ENCODE measurements at regions not wholly inside any gene's neighbourhood (a gene's known extent, or its start where the extent isn't known, plus 50 kb on each side); places are given as distances from the start of the nearest gene placed in this dataset.

DNA sequence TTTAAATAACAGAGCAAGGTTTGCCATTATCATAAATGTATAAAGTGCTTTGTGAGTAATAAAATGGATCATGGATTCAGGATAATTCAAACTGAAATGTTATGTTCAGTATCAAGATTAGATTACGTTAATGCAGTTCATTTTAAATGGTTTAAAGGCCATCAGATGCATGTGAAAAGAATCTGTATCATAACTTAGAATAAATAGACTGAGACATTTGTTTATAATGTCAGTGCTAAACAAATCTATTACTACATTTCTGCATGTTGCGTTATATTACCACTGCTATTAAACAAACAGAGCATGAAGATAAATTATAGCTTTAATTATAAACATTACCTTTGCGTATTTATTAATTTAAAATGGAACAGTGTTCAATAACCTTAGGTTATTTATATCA lies 160.2 kb downstream of the TOX3 start:
- Histone ChIP-seq H3K4me1 (ENCODE audit: control insufficient read depth, insufficient read depth, low read length) (peaks cover 2% of the 10 kb centered on the region), H3K27me3 (ENCODE audit: control insufficient read depth in 1 of 2, insufficient read depth in 2 of 2, low read length in 2 of 2) (no peaks in the 10 kb centered on the region), H3K9ac (ENCODE audit: low read length in 2 of 2) (no peak overlapping the region), H3K27ac (ENCODE audit: low read length) (no peak overlapping the region), H3K36me3 (ENCODE audit: control insufficient read depth in 2 of 2, insufficient read depth in 2 of 2, low read length in 2 of 2) (no peaks in the 10 kb centered on the region), H3K9me3 (ENCODE audit: control insufficient read depth in 2 of 2, low read length in 2 of 2) (no peaks in the 10 kb centered on the region), H3K4me3 (ENCODE audit: low read length in 2 of 2) (no peak overlapping the region)

DNA sequence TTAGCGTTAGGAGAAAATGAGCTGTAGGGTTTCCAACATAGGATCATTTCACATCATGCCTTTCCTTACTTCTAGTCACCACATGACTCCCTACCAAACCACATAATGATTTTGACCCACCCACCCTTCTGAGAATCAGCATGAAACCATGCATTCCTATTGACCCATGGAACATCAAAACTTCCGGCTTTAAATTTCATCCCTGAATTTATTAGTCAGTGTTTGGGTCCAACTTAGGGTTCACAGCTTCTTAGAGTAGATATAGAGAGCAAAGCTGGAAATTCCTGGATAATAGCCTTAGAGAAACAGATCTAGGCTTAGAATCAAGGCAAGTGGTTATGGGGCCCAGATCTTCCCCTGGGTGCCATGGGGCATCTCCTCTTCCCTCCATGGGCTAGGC lies 162.6 kb downstream of the TOX3 start:
- no peaks in the 10 kb centered on the region for H3K27me3 ChIP-seq (ENCODE audit: control insufficient read depth in 1 of 2, insufficient read depth in 2 of 2, low read length in 2 of 2)
- no peak overlapping the region for H3K4me3 ChIP-seq (ENCODE audit: low read length in 2 of 2)
- H3K9me3 ChIP-seq (ENCODE audit: control insufficient read depth in 2 of 2, low read length in 2 of 2): no peaks in the 10 kb centered on the region
- H3K4me1 ChIP-seq (ENCODE audit: control insufficient read depth, insufficient read depth, low read length): peaks cover 2% of the 10 kb centered on the region
- no peaks in the 10 kb centered on the region for H3K36me3 ChIP-seq (ENCODE audit: control insufficient read depth in 2 of 2, insufficient read depth in 2 of 2, low read length in 2 of 2)
- H3K27ac ChIP-seq (ENCODE audit: low read length): no peak overlapping the region
- no peak overlapping the region for H3K9ac ChIP-seq (ENCODE audit: low read length in 2 of 2)

DNA sequence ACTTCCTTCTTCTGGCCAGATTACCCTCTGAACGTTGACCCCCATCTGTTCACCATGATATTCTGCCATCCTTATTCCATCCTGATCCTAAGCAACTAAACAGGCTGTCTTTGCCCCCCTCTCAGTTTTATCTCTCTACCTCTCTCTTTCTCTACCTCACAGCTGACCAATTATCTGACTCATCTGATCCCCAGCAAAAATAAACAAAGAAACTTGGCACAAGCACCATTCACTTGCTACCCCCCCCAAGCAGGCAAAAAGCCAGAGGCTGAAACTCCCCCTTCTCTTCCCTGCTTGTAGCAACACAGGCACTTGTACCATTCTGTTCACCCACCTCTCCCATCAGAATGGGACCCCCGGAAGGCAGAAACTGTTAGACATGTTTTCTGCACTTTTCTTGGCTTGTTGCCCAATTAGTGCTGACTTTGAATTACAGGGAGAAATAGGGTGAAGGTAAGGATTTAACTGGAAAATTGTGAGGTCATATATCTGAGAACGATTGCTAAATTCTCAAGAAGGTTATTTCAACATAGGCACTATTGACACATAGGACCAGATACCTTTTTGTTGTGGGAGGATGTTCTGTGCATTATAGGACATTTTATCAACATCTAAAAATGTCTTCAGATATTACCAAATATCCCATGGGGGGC lies 163.2 kb downstream of the TOX3 start:
- Histone ChIP-seq H3K4me1 (ENCODE audit: control insufficient read depth, insufficient read depth, low read length) (peaks cover 2% of the 10 kb centered on the region), H3K27me3 (ENCODE audit: control insufficient read depth in 1 of 2, insufficient read depth in 2 of 2, low read length in 2 of 2) (no peaks in the 10 kb centered on the region), H3K9me3 (ENCODE audit: control insufficient read depth in 2 of 2, low read length in 2 of 2) (no peaks in the 10 kb centered on the region), H3K4me3 (ENCODE audit: low read length in 2 of 2) (no peak overlapping the region), H3K27ac (ENCODE audit: low read length) (no peak overlapping the region), H3K9ac (ENCODE audit: low read length in 2 of 2) (no peak overlapping the region), H3K36me3 (ENCODE audit: control insufficient read depth in 2 of 2, insufficient read depth in 2 of 2, low read length in 2 of 2) (no peaks in the 10 kb centered on the region)

DNA sequence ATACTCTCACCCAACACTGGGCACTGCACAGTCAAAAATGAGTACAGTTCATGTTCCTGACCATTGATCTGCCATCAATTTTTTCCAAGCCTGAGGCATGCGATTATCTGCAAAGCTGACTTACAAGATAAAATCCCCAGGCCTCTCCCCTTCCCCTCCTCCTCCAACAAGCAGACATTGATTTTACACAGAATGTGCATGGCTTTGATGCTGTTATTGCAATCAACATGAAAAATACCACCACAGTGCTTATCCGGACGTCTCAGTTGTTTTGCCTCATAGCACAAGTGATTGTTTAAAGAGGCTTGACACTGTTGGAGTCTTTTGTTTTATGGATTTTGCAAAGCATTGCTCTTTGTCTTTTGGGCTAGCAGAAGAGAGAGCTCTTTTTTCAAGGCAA lies 163.8 kb downstream of the TOX3 start:
- Histone ChIP-seq H3K9ac (ENCODE audit: low read length in 2 of 2) (no peak overlapping the region), H3K4me1 (ENCODE audit: control insufficient read depth, insufficient read depth, low read length) (peaks cover 2% of the 10 kb centered on the region), H3K9me3 (ENCODE audit: control insufficient read depth in 2 of 2, low read length in 2 of 2) (no peaks in the 10 kb centered on the region), H3K36me3 (ENCODE audit: control insufficient read depth in 2 of 2, insufficient read depth in 2 of 2, low read length in 2 of 2) (no peaks in the 10 kb centered on the region), H3K27me3 (ENCODE audit: control insufficient read depth in 1 of 2, insufficient read depth in 2 of 2, low read length in 2 of 2) (no peaks in the 10 kb centered on the region), H3K27ac (ENCODE audit: low read length) (no peak overlapping the region), H3K4me3 (ENCODE audit: low read length in 2 of 2) (no peak overlapping the region)

DNA sequence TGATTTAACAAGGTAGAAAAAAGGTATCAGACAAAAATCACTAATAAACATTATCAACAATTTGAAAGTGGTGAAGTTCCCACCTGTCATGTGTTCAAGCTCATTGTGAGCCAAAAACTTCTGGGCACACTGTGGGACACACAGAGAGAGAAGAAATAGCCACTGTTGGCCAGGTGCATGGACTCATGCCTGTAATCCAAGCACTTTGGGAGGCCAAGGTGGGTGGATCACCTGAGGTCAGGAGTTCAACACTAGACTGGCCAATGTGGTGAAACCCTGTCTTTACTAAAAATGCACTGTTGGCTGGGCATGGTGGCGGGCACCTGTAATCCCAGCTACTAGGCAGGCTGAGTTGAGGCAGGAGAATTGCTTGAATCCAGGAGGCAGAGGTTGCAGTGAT lies 167.4 kb downstream of the TOX3 start:
- H3K27me3 ChIP-seq (ENCODE audit: control insufficient read depth in 1 of 2, insufficient read depth in 2 of 2, low read length in 2 of 2): no peaks in the 10 kb centered on the region
- H3K9me3 ChIP-seq (ENCODE audit: control insufficient read depth in 2 of 2, low read length in 2 of 2): no peaks in the 10 kb centered on the region
- no peak overlapping the region for H3K9ac ChIP-seq (ENCODE audit: low read length in 2 of 2)
- no peaks in the 10 kb centered on the region for H3K36me3 ChIP-seq (ENCODE audit: control insufficient read depth in 2 of 2, insufficient read depth in 2 of 2, low read length in 2 of 2)
- H3K4me1 ChIP-seq (ENCODE audit: control insufficient read depth, insufficient read depth, low read length): peaks cover 12% of the 10 kb centered on the region
- H3K4me3 ChIP-seq (ENCODE audit: low read length in 2 of 2): no peak overlapping the region
- no peak overlapping the region for H3K27ac ChIP-seq (ENCODE audit: low read length)

DNA sequence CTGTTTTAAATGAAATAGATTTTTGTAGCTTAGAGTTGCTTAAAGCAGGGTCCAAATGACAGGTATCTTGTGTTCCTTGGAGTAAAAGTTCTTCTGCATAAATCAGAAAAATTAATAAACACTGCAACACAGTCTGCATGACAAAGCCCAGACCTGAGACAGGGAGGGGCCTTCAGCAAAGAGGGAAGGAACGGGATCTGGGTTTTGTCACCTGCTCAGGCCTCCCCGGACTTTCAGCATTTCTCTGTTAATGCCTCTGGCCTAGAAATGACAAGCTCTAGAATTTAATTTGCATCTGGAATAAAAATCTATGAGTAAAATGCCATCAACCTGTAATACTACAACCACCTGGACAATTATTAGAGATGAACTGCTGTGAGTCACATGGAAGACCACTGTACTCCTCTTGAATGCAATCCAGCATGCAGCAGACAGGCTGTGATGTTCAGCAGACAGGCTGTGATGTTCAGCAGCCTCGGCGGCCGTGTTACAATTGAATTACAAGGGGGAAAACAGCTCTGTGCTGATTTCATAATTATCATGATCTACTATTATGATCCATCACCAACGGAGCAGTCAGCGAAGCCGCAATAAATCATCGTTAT lies 170.2 kb downstream of the TOX3 start:
- peaks cover 0 to 9% of the 10 kb centered on the region in 2 donors for H3K9me3 ChIP-seq (ENCODE audit: control insufficient read depth in 2 of 2, low read length in 2 of 2)
- peak overlapping the region; percentile 18 for H3K27ac ChIP-seq (ENCODE audit: low read length)
- no peaks in the 10 kb centered on the region for H3K27me3 ChIP-seq (ENCODE audit: control insufficient read depth in 1 of 2, insufficient read depth in 2 of 2, low read length in 2 of 2)
- no peak overlapping the region for H3K4me3 ChIP-seq (ENCODE audit: low read length in 2 of 2)
- H3K36me3 ChIP-seq (ENCODE audit: control insufficient read depth in 2 of 2, insufficient read depth in 2 of 2, low read length in 2 of 2): no peaks in the 10 kb centered on the region
- peaks cover 13% of the 10 kb centered on the region for H3K4me1 ChIP-seq (ENCODE audit: control insufficient read depth, insufficient read depth, low read length)
- no peak overlapping the region for H3K9ac ChIP-seq (ENCODE audit: low read length in 2 of 2)

DNA sequence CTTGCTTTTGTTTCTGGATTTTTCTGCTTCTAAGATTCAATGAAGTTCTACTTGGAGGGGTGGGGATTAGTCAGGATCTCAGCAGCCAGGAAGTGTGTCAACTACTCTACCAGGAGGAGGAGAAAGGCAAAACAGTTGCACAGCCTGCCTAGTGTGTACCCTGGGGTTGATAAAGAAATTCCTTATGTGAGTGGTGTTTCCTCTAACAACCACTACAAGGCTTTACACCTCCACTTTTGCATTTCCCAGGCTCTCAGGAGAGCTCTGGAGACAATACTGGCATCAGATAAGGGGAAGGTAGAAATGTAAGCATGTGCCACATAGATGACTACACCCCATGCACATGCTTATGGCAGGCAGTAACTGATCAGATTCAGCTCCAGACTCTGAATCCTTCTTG lies 174.6 kb downstream of the TOX3 start:
- Histone ChIP-seq H3K27ac (ENCODE audit: low read length) (no peak overlapping the region), H3K36me3 (ENCODE audit: control insufficient read depth in 2 of 2, insufficient read depth in 2 of 2, low read length in 2 of 2) (no peaks in the 10 kb centered on the region), H3K9me3 (ENCODE audit: control insufficient read depth in 2 of 2, low read length in 2 of 2) (peaks cover 0 to 9% of the 10 kb centered on the region in 2 donors), H3K4me1 (ENCODE audit: control insufficient read depth, insufficient read depth, low read length) (peaks cover 11% of the 10 kb centered on the region), H3K9ac (ENCODE audit: low read length in 2 of 2) (no peak overlapping the region), H3K4me3 (ENCODE audit: low read length in 2 of 2) (no peak overlapping the region), H3K27me3 (ENCODE audit: control insufficient read depth in 1 of 2, insufficient read depth in 2 of 2, low read length in 2 of 2) (no peaks in the 10 kb centered on the region)

DNA sequence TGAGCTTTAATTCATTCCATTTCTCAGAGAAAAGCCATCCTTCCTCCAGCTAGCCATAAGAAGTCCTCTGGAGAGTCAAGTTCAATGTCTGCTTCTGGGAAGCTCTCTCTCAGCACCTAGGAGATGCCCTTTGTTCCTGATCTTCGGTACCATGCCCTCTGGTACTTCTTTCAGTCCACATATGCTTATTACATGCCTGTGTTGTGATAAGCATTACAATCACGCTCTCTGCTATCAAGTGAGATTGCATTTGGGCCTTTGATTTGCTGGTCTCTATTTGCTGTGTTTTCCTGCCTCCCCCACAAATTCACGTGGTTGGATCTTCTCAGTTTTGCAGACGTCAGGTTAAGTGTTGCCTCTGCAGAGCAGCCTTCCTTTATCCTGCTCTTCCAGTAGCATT lies 178.1 kb downstream of the TOX3 start:
- Histone ChIP-seq H3K27me3 (ENCODE audit: control insufficient read depth in 1 of 2, insufficient read depth in 2 of 2, low read length in 2 of 2) (no peaks in the 10 kb centered on the region), H3K36me3 (ENCODE audit: control insufficient read depth in 2 of 2, insufficient read depth in 2 of 2, low read length in 2 of 2) (no peaks in the 10 kb centered on the region), H3K9me3 (ENCODE audit: control insufficient read depth in 2 of 2, low read length in 2 of 2) (peaks cover 0 to 9% of the 10 kb centered on the region in 2 donors), H3K4me3 (ENCODE audit: low read length in 2 of 2) (no peak overlapping the region), H3K4me1 (ENCODE audit: control insufficient read depth, insufficient read depth, low read length) (peaks cover 4% of the 10 kb centered on the region), H3K27ac (ENCODE audit: low read length) (no peak overlapping the region), H3K9ac (ENCODE audit: low read length in 2 of 2) (no peak overlapping the region)

DNA sequence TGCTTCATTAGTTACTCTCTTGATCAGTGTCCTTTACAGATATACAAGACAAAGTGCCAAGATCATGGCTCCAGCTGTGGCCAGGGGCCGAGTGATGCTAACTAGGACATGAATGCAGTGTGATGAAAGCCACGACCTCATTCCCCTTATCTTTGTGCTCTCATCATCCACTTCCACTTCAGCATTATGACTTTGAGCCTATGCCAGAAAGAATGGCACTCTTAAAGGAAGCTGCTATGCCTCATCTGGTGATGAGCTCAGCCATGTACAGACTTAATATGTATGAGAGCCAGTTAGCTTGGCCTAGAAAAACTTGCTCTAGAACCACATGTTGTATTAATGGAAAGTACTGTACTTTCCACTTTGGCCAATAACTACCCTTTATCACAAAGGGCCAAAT lies 179.1 kb downstream of the TOX3 start:
- no peaks in the 10 kb centered on the region for H3K9me3 ChIP-seq (ENCODE audit: control insufficient read depth in 2 of 2, low read length in 2 of 2)
- H3K27me3 ChIP-seq (ENCODE audit: control insufficient read depth in 1 of 2, insufficient read depth in 2 of 2, low read length in 2 of 2): no peaks in the 10 kb centered on the region
- H3K4me1 ChIP-seq (ENCODE audit: control insufficient read depth, insufficient read depth, low read length): peaks cover 4% of the 10 kb centered on the region
- no peak overlapping the region for H3K4me3 ChIP-seq (ENCODE audit: low read length in 2 of 2)
- no peak overlapping the region for H3K9ac ChIP-seq (ENCODE audit: low read length in 2 of 2)
- no peak overlapping the region for H3K27ac ChIP-seq (ENCODE audit: low read length)
- no peaks in the 10 kb centered on the region for H3K36me3 ChIP-seq (ENCODE audit: control insufficient read depth in 2 of 2, insufficient read depth in 2 of 2, low read length in 2 of 2)

DNA sequence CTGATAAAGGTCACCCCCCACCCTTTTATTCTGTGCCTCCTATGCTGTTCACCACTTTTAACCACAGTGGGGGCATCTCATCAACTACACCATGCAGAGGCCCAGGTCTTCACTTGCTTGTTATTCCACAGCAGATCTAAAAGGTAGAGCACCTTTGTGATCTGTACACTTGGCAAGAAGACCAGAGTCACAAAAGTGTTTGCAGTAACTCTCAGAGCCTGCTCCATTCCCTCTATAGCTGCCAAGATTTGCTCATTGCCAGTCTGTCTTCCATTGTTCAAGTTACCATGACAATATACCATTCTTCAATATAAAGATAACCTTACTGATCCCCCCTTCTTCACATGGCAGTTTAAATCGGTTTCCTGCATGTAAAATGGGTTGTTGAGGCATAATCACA lies 180.0 kb downstream of the TOX3 start:
- Histone ChIP-seq H3K36me3 (ENCODE audit: control insufficient read depth in 2 of 2, insufficient read depth in 2 of 2, low read length in 2 of 2) (no peaks in the 10 kb centered on the region), H3K9me3 (ENCODE audit: control insufficient read depth in 2 of 2, low read length in 2 of 2) (no peaks in the 10 kb centered on the region), H3K4me1 (ENCODE audit: control insufficient read depth, insufficient read depth, low read length) (no peaks in the 10 kb centered on the region), H3K4me3 (ENCODE audit: low read length in 2 of 2) (no peak overlapping the region), H3K27ac (ENCODE audit: low read length) (no peak overlapping the region), H3K9ac (ENCODE audit: low read length in 2 of 2) (no peak overlapping the region), H3K27me3 (ENCODE audit: control insufficient read depth in 1 of 2, insufficient read depth in 2 of 2, low read length in 2 of 2) (no peaks in the 10 kb centered on the region)

DNA sequence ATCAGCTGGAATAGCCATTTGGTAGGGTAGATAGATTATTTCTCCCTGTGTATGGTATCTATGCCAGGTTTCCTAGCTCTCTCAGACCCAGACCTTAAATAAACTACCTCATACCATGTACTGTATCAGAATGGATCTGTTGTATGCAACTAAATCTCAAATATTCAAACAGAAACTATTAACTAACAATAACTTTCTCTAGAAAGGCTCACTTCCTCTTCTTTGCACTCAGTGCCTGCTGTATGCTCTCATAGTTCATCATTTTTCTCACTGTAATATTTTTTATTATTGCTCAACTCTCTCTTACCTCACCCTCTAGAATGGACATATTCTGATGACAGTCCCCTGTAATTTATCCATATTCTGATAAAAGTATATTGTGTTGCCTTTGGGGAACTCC lies 182.4 kb downstream of the TOX3 start:
- Histone ChIP-seq H3K9ac (ENCODE audit: low read length in 2 of 2) (no peak overlapping the region), H3K27ac (ENCODE audit: low read length) (no peak overlapping the region), H3K36me3 (ENCODE audit: control insufficient read depth in 2 of 2, insufficient read depth in 2 of 2, low read length in 2 of 2) (no peaks in the 10 kb centered on the region), H3K4me3 (ENCODE audit: low read length in 2 of 2) (no peak overlapping the region), H3K9me3 (ENCODE audit: control insufficient read depth in 2 of 2, low read length in 2 of 2) (peaks cover 0 to 3% of the 10 kb centered on the region in 2 donors), H3K27me3 (ENCODE audit: control insufficient read depth in 1 of 2, insufficient read depth in 2 of 2, low read length in 2 of 2) (no peaks in the 10 kb centered on the region), H3K4me1 (ENCODE audit: control insufficient read depth, insufficient read depth, low read length) (no peaks in the 10 kb centered on the region)

Data from stomach smooth muscle (tissue), 2 donors.